ENCODE measurements at regions not wholly inside any gene's neighbourhood (a gene's known extent, or its start where the extent isn't known, plus 50 kb on each side); places are given as distances from the start of the nearest gene placed in this dataset.

DNA sequence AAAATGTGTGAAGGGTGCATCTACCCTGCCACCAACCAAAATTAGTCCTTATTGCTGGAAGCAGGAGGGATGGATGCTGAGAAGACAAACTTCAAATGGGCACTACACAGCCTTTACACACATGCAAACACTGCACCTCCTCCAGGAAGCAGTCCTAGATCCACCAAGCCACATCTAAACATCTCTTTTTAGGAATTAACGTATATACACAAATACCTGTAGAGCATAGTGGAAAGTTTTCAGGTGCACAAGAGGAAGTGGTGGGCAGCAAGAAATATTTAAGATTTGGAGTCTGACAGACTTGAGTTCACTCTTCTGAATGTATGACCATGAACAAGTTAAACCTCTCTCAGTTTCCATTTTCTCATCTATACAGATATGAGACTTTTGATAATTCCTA, 456.6 kb upstream of the PROK2 start:
- POLR2A ChIA-PET: no interaction called here
- intact Hi-C loops (cut with micrococcal nuclease; ENCODE audit: unreplicated experiment) (no loop called here), in situ Hi-C loops (cut with HindIII; ENCODE audit: low pct_unique_long_range_greater_than_20kb, low sequenced_read_pairs) (no loop called here)
- CTCF ChIA-PET: no interaction called here
- no peaks in the 10 kb centered on the region for H3K27me3 ChIP-seq (ENCODE audit: control insufficient read depth, insufficient read depth, low read length)
- DNase-seq (ENCODE audit: low read depth, low spot score) (no peak), ATAC-seq (no peak)
- H3K4me3 ChIP-seq (ENCODE audit: low read depth in 2 of 2, low read length in 2 of 2): no peak overlapping the region
- H3K4me1 ChIP-seq (ENCODE audit: control insufficient read depth, insufficient read depth, low read length): no peaks in the 10 kb centered on the region
- TF ChIP-seq POLR2AphosphoS5 (IDR thresholded peaks at IDR 0.05; ENCODE audit: low read depth, low read length) (no peak), SIN3A (IDR thresholded peaks at IDR 0.05; ENCODE audit: borderline replicate concordance, insufficient read depth, low read depth, low read length) (no peak), TCF7L2 (IDR thresholded peaks at IDR 0.05; ENCODE audit: low read depth, low read length) (no peak)
- TF ChIP-seq, protein P1, sequence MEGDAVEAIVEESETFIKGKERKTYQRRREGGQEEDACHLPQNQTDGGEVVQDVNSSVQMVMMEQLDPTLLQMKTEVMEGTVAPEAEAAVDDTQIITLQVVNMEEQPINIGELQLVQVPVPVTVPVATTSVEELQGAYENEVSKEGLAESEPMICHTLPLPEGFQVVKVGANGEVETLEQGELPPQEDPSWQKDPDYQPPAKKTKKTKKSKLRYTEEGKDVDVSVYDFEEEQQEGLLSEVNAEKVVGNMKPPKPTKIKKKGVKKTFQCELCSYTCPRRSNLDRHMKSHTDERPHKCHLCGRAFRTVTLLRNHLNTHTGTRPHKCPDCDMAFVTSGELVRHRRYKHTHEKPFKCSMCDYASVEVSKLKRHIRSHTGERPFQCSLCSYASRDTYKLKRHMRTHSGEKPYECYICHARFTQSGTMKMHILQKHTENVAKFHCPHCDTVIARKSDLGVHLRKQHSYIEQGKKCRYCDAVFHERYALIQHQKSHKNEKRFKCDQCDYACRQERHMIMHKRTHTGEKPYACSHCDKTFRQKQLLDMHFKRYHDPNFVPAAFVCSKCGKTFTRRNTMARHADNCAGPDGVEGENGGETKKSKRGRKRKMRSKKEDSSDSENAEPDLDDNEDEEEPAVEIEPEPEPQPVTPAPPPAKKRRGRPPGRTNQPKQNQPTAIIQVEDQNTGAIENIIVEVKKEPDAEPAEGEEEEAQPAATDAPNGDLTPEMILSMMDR (IDR thresholded peaks at IDR 0.05): no peak
- TF ChIP-seq, protein P2, sequence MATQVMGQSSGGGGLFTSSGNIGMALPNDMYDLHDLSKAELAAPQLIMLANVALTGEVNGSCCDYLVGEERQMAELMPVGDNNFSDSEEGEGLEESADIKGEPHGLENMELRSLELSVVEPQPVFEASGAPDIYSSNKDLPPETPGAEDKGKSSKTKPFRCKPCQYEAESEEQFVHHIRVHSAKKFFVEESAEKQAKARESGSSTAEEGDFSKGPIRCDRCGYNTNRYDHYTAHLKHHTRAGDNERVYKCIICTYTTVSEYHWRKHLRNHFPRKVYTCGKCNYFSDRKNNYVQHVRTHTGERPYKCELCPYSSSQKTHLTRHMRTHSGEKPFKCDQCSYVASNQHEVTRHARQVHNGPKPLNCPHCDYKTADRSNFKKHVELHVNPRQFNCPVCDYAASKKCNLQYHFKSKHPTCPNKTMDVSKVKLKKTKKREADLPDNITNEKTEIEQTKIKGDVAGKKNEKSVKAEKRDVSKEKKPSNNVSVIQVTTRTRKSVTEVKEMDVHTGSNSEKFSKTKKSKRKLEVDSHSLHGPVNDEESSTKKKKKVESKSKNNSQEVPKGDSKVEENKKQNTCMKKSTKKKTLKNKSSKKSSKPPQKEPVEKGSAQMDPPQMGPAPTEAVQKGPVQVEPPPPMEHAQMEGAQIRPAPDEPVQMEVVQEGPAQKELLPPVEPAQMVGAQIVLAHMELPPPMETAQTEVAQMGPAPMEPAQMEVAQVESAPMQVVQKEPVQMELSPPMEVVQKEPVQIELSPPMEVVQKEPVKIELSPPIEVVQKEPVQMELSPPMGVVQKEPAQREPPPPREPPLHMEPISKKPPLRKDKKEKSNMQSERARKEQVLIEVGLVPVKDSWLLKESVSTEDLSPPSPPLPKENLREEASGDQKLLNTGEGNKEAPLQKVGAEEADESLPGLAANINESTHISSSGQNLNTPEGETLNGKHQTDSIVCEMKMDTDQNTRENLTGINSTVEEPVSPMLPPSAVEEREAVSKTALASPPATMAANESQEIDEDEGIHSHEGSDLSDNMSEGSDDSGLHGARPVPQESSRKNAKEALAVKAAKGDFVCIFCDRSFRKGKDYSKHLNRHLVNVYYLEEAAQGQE (IDR thresholded peaks at IDR 0.05; ENCODE audit: insufficient read depth in 1 of 2, low read depth in 2 of 2, low read length in 1 of 2): no peak
- H3K27ac ChIP-seq (ENCODE audit: low read length): no peak overlapping the region
- no TSS peak for BruUV-seq (replicated peaks)
- H3K9me3 ChIP-seq (ENCODE audit: control insufficient read depth, insufficient read depth, low read depth, low read length): no peaks in the 10 kb centered on the region
- H3K36me3 ChIP-seq (ENCODE audit: control insufficient read depth, insufficient read depth, low read length): no peaks in the 10 kb centered on the region

DNA sequence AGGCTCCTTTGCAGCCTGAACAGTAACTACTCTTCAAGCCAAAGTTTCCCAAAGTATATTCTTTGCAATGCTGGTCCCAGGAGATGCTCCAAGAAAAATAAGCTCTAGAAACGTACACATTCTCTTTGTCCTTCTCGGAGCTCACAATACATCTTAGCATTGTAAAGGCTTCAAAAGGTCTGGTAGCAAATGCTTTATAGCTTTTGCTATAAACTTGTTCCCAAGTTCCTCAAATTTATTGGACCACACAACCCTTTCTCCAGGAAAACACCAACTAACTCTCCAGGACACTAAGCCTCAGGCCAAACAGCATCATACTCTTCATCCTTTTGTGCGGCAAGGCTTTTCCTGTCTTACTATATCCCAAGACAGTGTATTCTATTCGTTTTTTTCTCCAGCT, 455.6 kb upstream of the PROK2 start:
- Histone ChIP-seq H3K27me3 (ENCODE audit: control insufficient read depth, insufficient read depth, low read length) (no peaks in the 10 kb centered on the region), H3K4me1 (ENCODE audit: control insufficient read depth, insufficient read depth, low read length) (no peaks in the 10 kb centered on the region), H3K9me3 (ENCODE audit: control insufficient read depth, insufficient read depth, low read depth, low read length) (no peaks in the 10 kb centered on the region), H3K4me3 (ENCODE audit: low read depth in 2 of 2, low read length in 2 of 2) (no peak overlapping the region), H3K27ac (ENCODE audit: low read length) (no peak overlapping the region), H3K36me3 (ENCODE audit: control insufficient read depth, insufficient read depth, low read length) (no peaks in the 10 kb centered on the region)
- CTCF ChIA-PET: no interaction called here
- POLR2A ChIA-PET: no interaction called here
- DNase-seq (ENCODE audit: low read depth, low spot score) (no peak), ATAC-seq (no peak)
- in situ Hi-C loops (cut with HindIII; ENCODE audit: low pct_unique_long_range_greater_than_20kb, low sequenced_read_pairs): no loop called here
- no TSS peak for BruUV-seq (replicated peaks)
- intact Hi-C loops (cut with micrococcal nuclease; ENCODE audit: unreplicated experiment): no loop called here
- TF ChIP-seq POLR2AphosphoS5 (IDR thresholded peaks at IDR 0.05; ENCODE audit: low read depth, low read length): no peak

DNA sequence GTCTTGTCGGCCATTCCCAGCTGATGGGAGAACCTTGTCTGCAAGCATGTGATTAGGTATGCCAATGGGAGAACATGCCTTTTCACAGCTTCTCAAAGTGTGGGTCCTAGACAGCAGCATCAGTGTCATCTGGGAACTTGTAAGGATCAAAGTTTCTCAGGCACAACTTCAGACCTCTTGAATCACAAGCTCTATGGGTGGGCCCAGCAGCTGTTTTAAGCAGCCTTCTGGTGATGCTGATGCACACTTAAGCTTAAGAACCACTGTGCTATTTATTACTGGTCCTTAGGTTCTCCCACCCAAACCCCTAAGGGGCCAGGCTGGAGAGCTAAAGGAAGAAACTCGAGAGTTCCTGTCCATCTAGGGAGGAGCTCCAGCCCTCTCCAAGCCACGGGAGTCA, 453.9 kb upstream of the PROK2 start:
- no peak overlapping the region for H3K27ac ChIP-seq (ENCODE audit: low read length)
- no peak for TF ChIP-seq SIN3A (IDR thresholded peaks at IDR 0.05; ENCODE audit: borderline replicate concordance, insufficient read depth, low read depth, low read length)
- no peak for TF ChIP-seq TCF7L2 (IDR thresholded peaks at IDR 0.05; ENCODE audit: low read depth, low read length)
- TF ChIP-seq, protein P2 (IDR thresholded peaks at IDR 0.05; ENCODE audit: insufficient read depth in 1 of 2, low read depth in 2 of 2, low read length in 1 of 2): no peak
- TF ChIP-seq, protein P1 (IDR thresholded peaks at IDR 0.05): no peak
- no peak for TF ChIP-seq POLR2AphosphoS5 (IDR thresholded peaks at IDR 0.05; ENCODE audit: low read depth, low read length)
- no peak for ATAC-seq
- H3K27me3 ChIP-seq (ENCODE audit: control insufficient read depth, insufficient read depth, low read length): no peaks in the 10 kb centered on the region
- CTCF ChIA-PET: no interaction called here
- intact Hi-C loops (cut with micrococcal nuclease; ENCODE audit: unreplicated experiment): no loop called here
- no peaks in the 10 kb centered on the region for H3K9me3 ChIP-seq (ENCODE audit: control insufficient read depth, insufficient read depth, low read depth, low read length)
- H3K4me1 ChIP-seq (ENCODE audit: control insufficient read depth, insufficient read depth, low read length): no peaks in the 10 kb centered on the region
- DNase-seq (ENCODE audit: low read depth, low spot score): no peak
- in situ Hi-C loops (cut with HindIII; ENCODE audit: low pct_unique_long_range_greater_than_20kb, low sequenced_read_pairs): no loop called here
- BruUV-seq (replicated peaks): no TSS peak
- POLR2A ChIA-PET: no interaction called here
- no peak overlapping the region for H3K4me3 ChIP-seq (ENCODE audit: low read depth in 2 of 2, low read length in 2 of 2)
- no peaks in the 10 kb centered on the region for H3K36me3 ChIP-seq (ENCODE audit: control insufficient read depth, insufficient read depth, low read length)
